ENCODE measurements at regions not wholly inside any gene's neighbourhood (a gene's known extent, or its start where the extent isn't known, plus 50 kb on each side); places are given as distances from the start of the nearest gene placed in this dataset.
"Not testable (repeated sequence)": the region's sequence is repeated elsewhere in the genome, so short reads cannot be mapped to it uniquely, and the experiment has no call there.

- FAIRE-seq = no peak
- no peak for DNase-seq (ENCODE audit: insufficient read length, low spot score)
These were observed 344.1 kb downstream of the TMEM38B start for GRCh38 chr9:106038266-106039001.

- no peak for DNase-seq (ENCODE audit: insufficient read length, low spot score)
- FAIRE-seq = no peak
These were observed 345.0 kb downstream of the TMEM38B start for GRCh38 chr9:106039151-106039935.

GRCh38 chr9:106041920-106042319 is 347.6 kb downstream of the TMEM38B start:
- DNase-seq (ENCODE audit: insufficient read length, low spot score); FAIRE-seq: not testable (repeated sequence)

GRCh38 chr9:106051545-106051944 is 357.2 kb downstream of the TMEM38B start:
- DNase-seq (ENCODE audit: insufficient read length, low spot score) = no peak
- FAIRE-seq = no peak

GRCh38 chr9:106052166-106052565 is 357.8 kb downstream of the TMEM38B start:
- DNase-seq (ENCODE audit: insufficient read length, low spot score) (no peak), FAIRE-seq (no peak)

DNA sequence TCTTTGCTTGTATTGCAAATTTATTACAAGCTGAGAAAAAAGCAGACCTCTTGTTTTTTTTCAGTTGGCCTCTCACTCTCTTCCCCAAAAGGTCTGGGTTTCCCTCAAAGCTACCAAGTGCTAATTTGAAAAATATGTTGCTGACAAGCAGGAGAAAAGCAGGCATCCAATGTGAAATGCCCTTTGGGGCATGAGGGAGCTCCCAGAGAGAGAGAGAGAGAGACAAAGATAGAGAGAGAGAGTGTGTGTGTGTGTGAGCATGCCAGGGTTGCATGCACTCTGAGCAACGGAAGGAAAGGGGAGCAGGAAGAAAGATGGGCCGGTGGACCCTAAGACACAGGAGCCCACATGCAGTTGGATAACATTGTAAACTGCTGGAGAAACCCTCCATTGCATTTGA is 358.4 kb downstream of the TMEM38B start:
- FAIRE-seq = no peak
- no peak for DNase-seq (ENCODE audit: insufficient read length, low spot score)

- no peak for DNase-seq (ENCODE audit: insufficient read length, low spot score)
- no peak for FAIRE-seq
These were observed 362.0 kb downstream of the TMEM38B start for GRCh38 chr9:106056328-106056727.

DNA sequence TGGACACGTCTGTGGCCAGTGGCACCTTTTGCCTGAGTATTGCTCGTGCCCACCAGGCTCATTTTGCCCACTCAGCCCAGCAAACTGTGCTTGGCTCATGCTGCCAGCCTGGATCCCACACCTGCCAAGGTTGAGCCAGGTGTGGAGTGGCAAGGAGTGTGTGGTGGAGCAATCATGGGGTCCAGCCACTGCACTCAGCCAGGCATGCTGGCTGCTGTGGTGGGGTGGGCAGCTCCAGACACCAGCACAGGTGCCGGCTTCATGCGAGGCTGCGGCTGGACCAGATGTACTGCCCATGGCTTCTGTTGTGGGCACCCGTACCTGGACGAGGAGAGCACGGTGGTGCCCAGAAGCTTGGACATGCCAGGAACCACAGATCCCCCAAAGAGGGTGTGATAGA is 364.1 kb downstream of the TMEM38B start:
- FAIRE-seq (no peak), DNase-seq (ENCODE audit: insufficient read length, low spot score) (no peak)

DNA sequence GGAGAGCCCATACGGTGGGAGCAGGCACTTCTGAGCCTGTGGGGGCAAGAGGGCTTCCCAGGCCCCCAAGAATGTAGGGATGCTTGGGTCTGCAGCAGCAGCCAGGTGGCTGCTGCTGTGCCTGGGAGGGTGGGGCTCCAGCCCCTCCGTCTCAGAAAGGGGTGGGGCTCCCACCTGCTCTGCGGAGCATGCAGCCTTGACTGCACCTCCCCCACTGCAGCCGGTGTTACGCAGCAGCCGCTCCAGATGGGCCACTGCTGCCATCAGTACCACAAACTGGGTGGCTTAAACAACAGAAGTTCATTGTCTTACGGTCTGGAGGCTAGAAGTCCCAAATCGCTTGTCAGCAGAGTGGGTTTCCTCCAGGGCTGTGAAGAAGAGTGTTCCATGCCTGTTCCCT is 365.5 kb downstream of the TMEM38B start:
- DNase-seq (ENCODE audit: insufficient read length, low spot score) (no peak), FAIRE-seq (no peak)

DNA sequence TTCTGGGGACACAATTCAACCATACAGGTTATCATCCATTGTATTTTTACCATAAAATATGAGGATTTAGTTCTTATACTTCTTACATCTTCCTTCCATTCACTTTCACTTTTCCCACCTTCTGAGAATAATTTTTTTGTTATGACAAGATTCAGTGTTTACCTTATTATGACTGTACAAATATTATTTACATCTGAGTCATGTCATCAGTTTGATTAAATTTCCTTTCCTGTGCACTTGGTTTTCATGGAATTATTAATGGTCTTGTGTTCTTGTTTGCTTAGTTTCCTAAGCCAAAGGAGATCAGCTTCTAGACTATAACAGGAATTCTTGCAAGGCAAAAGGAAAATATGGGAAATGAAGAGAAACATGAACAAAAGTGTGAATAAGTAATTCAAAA is 366.5 kb downstream of the TMEM38B start:
- DNase-seq (ENCODE audit: insufficient read length, low spot score) (no peak), FAIRE-seq (no peak)

DNA sequence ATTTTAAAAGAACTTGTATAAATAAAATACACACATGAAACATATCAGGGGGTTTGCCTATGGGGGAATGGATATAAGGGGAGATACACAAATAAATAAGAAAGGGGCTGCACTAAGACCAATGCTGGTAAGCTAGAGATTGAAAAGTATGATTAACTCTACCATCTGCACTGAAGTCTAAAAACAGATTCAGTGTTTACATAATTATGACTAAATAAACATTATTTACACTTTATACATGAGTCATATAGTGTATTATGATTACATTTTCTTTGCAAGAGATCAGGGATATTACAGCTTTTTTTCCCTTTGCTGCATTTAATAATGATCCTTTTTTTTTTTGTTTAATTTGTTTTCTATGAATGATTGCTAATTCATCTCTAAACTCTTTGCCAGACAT is 367.9 kb downstream of the TMEM38B start:
- no peak for DNase-seq (ENCODE audit: insufficient read length, low spot score)
- no peak for FAIRE-seq

DNA sequence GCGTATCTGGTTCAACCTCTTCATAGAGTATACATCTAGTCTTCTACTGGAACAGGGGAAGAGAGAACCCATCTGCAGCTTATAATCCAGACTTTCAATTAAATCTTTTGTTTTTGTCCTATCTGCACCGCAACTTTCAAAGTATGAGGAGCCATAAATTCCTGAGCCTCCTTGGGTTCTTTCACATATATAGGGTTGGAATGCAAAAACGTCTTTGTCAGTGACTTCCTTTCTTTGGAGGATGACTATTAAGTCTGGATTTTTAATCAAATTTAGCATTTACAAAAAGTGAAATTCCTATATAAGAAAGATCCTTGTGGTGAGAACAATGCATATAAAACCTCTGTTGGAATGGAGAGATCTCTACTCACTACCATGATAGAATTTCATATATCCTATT is 370.8 kb downstream of the TMEM38B start:
- FAIRE-seq = no peak
- DNase-seq (ENCODE audit: insufficient read length, low spot score) = no peak

DNA sequence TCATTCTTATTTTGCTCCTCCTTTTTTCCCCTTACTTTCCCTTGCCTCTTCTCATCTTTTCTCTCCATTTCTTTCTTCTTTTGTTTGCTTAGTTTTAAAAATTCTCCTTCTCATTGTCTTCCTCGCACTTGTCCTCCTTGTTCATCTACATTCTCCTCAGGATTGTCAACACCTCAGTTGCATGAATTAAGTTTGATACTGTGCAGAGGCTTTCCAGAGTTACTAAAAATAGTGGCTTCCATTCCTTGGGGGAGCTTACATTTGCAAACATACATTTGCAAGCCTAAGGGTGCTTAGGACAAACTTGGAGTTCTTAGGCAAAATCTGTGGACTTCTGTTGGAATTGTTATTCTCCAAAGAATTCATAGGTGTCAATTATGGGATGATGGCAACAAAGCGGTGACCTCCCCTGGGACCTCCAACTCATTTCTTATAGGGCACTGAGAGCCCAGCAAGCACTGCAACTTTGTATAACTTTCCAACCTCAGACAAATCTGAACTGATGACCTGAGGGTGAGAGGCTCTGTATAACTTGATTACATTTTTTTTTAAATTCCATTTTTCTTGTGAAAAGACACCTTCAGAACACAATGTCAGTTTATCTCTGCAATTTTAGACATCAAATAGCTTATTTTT is 371.4 kb downstream of the TMEM38B start:
- FAIRE-seq = no peak
- DNase-seq (ENCODE audit: insufficient read length, low spot score) = no peak

DNA sequence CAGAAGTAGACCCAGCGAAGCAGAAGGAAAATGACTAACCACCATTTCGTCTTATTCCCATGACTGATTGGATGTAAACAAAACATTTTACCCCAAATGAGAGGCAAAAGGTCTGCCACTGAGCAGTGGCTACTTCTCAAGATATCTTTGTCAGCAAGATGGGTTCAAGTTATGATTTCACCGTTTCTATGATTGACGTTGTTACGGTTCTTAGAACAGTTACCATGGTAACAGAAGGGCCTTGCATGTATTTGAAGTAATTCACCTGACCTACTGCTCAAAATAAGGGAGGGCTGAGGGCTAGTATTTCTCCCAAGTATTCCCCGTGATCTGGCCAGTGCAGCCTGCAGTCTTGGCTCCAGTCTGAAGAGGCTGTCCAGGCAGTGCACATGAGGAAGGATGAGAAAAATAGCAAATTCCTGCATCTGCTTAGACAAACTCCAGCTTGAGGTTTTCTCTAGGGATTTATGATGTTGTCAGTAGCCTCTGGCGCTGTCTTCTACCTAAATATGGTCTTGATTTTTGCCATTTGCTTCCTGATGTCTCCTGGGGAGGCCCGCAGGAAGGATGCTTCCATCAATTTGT is 372.7 kb downstream of the TMEM38B start:
- DNase-seq (ENCODE audit: insufficient read length, low spot score) (no peak), FAIRE-seq (no peak)

DNA sequence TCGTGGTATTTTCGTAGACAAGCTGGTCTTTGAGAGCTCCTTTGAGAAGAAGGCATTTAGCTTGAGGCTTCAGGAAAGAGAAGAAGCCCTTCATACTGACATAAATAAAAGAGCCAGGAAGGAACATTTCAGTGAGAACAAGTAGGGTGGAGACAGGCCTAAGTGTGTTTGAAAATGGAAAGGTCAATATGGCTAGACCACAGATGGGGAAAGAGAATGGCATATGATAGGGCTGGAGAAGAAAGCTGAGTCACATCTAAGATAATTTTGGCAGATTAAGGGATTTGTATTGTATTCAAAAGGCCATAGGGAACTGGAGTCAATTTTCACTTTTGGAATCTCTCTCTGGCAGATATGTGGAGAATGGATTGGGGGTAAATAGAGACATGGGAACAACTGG is 374.9 kb downstream of the TMEM38B start:
- DNase-seq (ENCODE audit: insufficient read length, low spot score) (no peak), FAIRE-seq (no peak)

DNA sequence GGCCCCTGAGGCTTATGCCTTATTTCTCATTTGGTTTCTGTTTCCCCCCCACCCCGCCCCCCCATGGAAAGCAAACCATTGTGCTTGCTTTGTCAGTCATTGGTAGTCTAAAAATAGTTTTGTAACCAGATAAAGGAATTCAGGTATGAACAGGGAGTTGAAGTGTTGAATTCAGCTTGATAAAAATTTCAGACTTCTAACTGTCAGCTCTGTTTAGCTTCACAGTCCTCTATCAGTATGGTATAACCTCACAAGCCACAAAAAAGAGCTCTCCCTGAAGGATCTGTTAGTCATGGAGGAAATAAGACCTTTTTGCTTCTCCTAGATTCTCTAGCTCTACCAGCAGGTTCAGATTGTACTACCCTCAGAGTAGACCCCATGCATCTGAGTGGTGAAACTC is 378.1 kb downstream of the TMEM38B start:
- DNase-seq (ENCODE audit: insufficient read length, low spot score) (no peak), FAIRE-seq (no peak)

DNA sequence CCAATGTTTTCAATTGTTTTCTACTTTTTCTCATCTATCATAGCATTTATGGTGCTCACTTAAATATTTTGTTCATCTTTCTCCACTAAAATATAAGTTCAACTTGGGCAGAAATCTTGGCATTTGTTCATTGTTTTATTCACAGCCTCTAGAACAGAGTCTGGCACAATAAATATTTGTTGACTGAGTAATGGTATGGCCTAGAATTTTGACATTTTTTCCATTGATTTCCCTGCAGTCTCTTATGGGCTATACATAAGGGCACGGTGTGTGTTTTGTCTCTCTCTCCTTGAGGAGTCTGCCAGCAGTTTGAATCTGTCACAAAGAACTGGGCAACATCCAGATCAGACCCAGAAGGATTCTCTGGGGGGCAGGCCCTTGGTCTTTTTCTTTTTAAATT is 379.7 kb downstream of the TMEM38B start:
- no peak for FAIRE-seq
- DNase-seq (ENCODE audit: insufficient read length, low spot score) = no peak

- no peak for FAIRE-seq
- DNase-seq (ENCODE audit: insufficient read length, low spot score) = no peak
These were observed 381.1 kb downstream of the TMEM38B start for GRCh38 chr9:106075236-106075959.

DNA sequence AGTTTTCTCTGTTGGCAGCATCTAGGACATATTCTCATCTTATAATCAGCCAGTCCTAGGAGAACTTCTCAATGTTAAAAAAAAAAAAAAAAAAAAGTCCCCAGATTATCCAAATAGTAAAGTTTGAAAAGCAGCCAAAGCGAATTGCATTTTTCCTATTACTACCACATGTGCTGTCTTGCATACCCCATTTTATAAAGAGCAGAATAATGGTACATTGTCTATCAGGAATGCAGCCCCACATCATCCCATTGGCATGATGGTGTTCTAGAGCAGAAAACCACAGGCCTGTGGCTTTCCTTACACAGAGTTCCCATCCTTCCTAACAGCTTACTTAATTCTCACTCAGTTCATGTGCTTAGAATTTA is 381.6 kb downstream of the TMEM38B start:
- no peak for DNase-seq (ENCODE audit: insufficient read length, low spot score)
- no peak for FAIRE-seq

GRCh38 chr9:106076711-106077110 is 382.4 kb downstream of the TMEM38B start:
- FAIRE-seq (no peak), DNase-seq (ENCODE audit: insufficient read length, low spot score) (no peak)

GRCh38 chr9:106077731-106078130 is 383.4 kb downstream of the TMEM38B start:
- FAIRE-seq (no peak), DNase-seq (ENCODE audit: insufficient read length, low spot score) (no peak)
